Common myeloid progenitor, CD34-positive (primary cell): ENCODE measurements at regions not wholly inside any gene's neighbourhood (a gene's known extent, or its start where the extent isn't known, plus 50 kb on each side); places are given as distances from the start of the nearest gene placed in this dataset.

ENCODE experiments used
- CTCF ChIA-PET: fragments of 350-600 bp; sonication (Branson Sonifier 250); formaldehyde crosslinking; loops from one replicate; lab custom pipeline; 2021; ENCODE audit warnings: antibody characterized with exemption; lab: Charles Lee
- POLR2A ChIA-PET: fragments of 350-600 bp; sonication (Branson Sonifier 250); formaldehyde crosslinking; loops from one replicate; lab custom pipeline; 2021; ENCODE audit warnings: antibody characterized with exemption; lab: Charles Lee
- DNase-seq, 3 donors: peaks; one replicate each; pipeline versions ENCODE4 v3.0.0 to v3.0.0-alpha.2; 2013
- H3K27ac ChIP-seq, 2 experiments: 1 replicate in 1 of 2; 2 replicates in 1 of 2; pipeline ENCODE4 v1.7.0; 2013; ENCODE audit warnings: inconsistent platforms in 2 of 2, low read length in 2 of 2, mild to moderate bottlenecking in 2 of 2, low read depth in 1 of 2, moderate library complexity in 1 of 2; ENCODE audit not compliant: severe bottlenecking in 2 of 2, insufficient read depth in 1 of 2, poor library complexity in 1 of 2
- H3K27me3 ChIP-seq, 5 experiments: replicated peaks in 2 of 5; 1 replicate in 3 of 5; 2 replicates in 2 of 5; pipeline versions ENCODE4 v1.6.1 to v1.7.0; 2013; ENCODE audit warnings: low read length in 4 of 5, mild to moderate bottlenecking in 2 of 5, moderate library complexity in 2 of 5, inconsistent platforms in 1 of 5; ENCODE audit not compliant: insufficient read depth in 5 of 5, control insufficient read depth in 4 of 5
- H3K36me3 ChIP-seq, 4 experiments: 1 replicate in 2 of 4; 2 replicates in 2 of 4; pipeline versions ENCODE4 v1.6.1 to v1.7.0; 2013; ENCODE audit warnings: low read length in 3 of 4, control low read depth in 1 of 4, mild to moderate bottlenecking in 1 of 4; ENCODE audit not compliant: control insufficient read depth in 4 of 4, insufficient read depth in 4 of 4
- H3K4me1 ChIP-seq, 4 experiments: 1 replicate in 3 of 4; 2 replicates in 1 of 4; pipeline versions ENCODE4 v1.6.1 to v1.7.1; 2013; ENCODE audit warnings: low read length in 3 of 4, mild to moderate bottlenecking in 3 of 4, control low read depth in 1 of 4, inconsistent platforms in 1 of 4, moderate library complexity in 1 of 4; ENCODE audit not compliant: control insufficient read depth in 4 of 4, insufficient read depth in 4 of 4; ENCODE audit errors: control extremely low read depth in 1 of 4
- H3K4me3 ChIP-seq, 7 experiments: 1 replicate in 4 of 7; 2 replicates in 3 of 7; pipeline versions ENCODE4 v1.5.1 to v1.7.0; 2013; ENCODE audit warnings: mild to moderate bottlenecking in 7 of 7, low read length in 6 of 7, moderate library complexity in 6 of 7, inconsistent platforms in 2 of 7, low read depth in 2 of 7, control low read depth in 1 of 7; ENCODE audit not compliant: insufficient read depth in 4 of 7, control insufficient read depth in 1 of 7; ENCODE audit errors: extremely low read depth in 1 of 7
- H3K9me3 ChIP-seq, 5 experiments: 1 replicate in 4 of 5; 2 replicates in 1 of 5; pipeline versions ENCODE4 v1.6.1 to v1.7.1; 2013; ENCODE audit warnings: low read length in 4 of 5, mild to moderate bottlenecking in 2 of 5, inconsistent platforms in 1 of 5, low read depth in 1 of 5, moderate library complexity in 1 of 5; ENCODE audit not compliant: control insufficient read depth in 4 of 5, insufficient read depth in 2 of 5; ENCODE audit errors: control extremely low read depth in 1 of 5
- WGBS: methylation state at CpG from one replicate; pipeline ENCODE4 v1.1.5; 2013; ENCODE audit not compliant: insufficient coverage; 5-methylcytosine and 5-hydroxymethylcytosine counted together

DNA sequence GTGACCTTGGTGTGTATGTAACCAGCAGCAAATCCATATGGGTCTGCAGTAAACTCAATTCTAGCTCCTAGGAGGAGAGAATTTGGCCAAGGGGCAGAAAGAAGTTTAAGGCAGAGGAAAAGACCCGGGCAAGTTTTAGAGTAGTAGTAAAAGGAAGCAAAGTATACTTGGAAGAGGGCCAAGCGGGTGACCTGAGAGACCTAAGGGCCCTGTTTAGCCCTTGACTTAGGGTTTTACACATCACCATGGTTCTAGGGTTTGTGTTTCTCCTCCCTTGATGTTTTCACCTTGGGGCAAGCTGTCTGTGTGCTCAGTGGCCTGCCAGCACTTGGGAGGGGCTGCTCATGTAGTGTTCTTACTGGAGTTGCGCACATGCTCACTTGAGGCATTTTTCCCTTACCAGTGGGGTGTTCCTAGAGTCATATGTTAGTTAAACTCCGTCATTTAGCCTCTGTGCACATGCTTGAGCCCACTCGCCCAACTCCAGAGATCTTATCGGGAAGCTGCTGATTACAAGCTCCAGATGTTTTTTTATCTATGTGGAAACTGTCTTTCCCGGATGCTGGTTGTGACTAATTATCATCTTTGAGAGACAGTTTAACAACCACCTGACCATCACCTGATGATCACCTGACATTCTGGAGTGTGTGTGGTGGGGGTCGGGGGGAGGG is 137.6 kb upstream of the PRSS1 start:
- WGBS = 69% methylated on average over 5 of the region's 8 CpGs
- Histone ChIP-seq H3K4me3 (no peak overlapping the region), H3K27me3 (no peaks in the 10 kb centered on the region), H3K27ac (no peak overlapping the region), H3K4me1 (peaks cover 2 to 47% (median 37%) of the 10 kb centered on the region in 4 experiments), H3K9me3 (no peaks in the 10 kb centered on the region), H3K36me3 (no peaks in the 10 kb centered on the region)
- peak in 2 of 3 donors; percentile 28 to 33 for DNase-seq
- ChIA-PET POLR2A (no interaction called here), CTCF (interaction anchor here (0.8 to 5.0 kb wide), 6 partner anchors 10 to 174 kb away, joined by 3 to 19 read pairs (median 4); no protein-coding TSS in a partner anchor)

DNA sequence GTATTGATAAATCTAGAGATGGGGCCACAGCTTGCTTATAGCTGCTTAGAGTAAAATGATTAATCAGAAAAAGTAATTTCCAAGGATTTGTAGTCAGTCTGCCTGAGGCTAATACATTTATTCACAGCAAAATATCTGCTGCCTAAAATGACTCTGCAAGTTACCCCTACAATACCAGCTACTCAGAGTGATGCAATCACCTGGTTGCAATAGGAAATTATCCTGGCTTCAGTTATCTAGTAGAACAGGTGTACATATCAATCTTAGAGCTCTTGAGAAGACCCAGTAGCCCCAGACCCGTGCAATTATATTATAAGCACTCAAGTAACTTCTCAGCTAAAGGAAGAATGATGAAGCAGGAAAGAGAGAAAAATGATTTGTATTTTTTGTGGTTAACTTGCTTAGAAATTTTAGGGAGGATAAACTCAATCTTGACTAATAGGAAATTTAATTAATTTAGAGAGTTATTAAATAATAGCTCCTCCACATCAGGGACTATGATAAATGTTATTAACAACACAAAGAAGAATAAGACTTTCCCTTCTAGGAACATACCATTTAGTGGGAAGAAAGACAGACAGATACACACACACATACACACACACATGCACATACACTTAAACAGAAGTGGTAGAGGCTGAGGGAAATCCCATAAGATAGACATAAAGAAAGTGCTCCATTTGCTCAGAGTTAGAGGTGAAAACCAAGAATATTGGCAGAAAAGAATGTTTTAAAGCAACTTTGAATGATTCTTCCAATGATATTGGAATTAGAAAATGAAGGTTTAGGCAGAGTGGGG is 140.4 kb upstream of the PRSS1 start:
- H3K9me3 ChIP-seq = no peaks in the 10 kb centered on the region
- H3K4me3 ChIP-seq = no peak overlapping the region
- peaks cover 2 to 42% (median 32%) of the 10 kb centered on the region in 4 experiments for H3K4me1 ChIP-seq
- ChIA-PET CTCF (interaction anchor here (0.7 to 9.1 kb wide), 16 partner anchors 11 to 256 kb away, joined by 3 to 75 read pairs (median 4); no protein-coding TSS in a partner anchor), POLR2A (no interaction called here)
- peak in 2 of 3 donors; percentile 51 to 63 for DNase-seq
- no CpG with 5 or more reads among the region's 1 CpG for WGBS
- no peaks in the 10 kb centered on the region for H3K27me3 ChIP-seq
- no peak overlapping the region for H3K27ac ChIP-seq
- no peaks in the 10 kb centered on the region for H3K36me3 ChIP-seq

DNA sequence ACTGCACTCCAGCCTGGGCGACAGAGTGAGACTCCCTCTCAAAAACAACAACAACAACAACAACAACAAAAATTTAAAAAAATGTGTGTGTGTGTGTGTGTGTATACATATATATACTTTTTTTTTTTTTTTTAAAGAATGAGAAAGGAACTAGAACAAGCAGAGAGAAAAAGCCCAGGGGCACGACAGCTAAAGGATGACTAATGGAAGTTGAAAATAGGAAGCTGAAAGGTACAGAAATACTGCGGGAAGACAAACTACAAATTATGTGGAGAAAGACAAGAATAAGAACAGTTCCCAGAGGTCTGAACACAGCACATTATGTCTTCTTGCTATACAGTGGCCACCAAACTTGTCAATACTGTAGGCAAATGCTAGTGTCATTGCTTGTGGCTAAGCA is 141.9 kb upstream of the PRSS1 start:
- H3K4me1 ChIP-seq = peaks cover 0 to 38% (median 28%) of the 10 kb centered on the region in 4 experiments
- peak; percentile 28 to 69 (median 65) for DNase-seq
- no peak overlapping the region for H3K4me3 ChIP-seq
- H3K27ac ChIP-seq = no peak overlapping the region
- no peaks in the 10 kb centered on the region for H3K36me3 ChIP-seq
- no peaks in the 10 kb centered on the region for H3K9me3 ChIP-seq
- WGBS = 8% methylated on average over 2 of the region's 3 CpGs
- CTCF ChIA-PET = interaction anchor here (0.7 to 9.1 kb wide), 15 partner anchors 10 to 259 kb away, joined by 3 to 75 read pairs (median 4); no protein-coding TSS in a partner anchor
- H3K27me3 ChIP-seq = no peaks in the 10 kb centered on the region
- POLR2A ChIA-PET = no interaction called here

DNA sequence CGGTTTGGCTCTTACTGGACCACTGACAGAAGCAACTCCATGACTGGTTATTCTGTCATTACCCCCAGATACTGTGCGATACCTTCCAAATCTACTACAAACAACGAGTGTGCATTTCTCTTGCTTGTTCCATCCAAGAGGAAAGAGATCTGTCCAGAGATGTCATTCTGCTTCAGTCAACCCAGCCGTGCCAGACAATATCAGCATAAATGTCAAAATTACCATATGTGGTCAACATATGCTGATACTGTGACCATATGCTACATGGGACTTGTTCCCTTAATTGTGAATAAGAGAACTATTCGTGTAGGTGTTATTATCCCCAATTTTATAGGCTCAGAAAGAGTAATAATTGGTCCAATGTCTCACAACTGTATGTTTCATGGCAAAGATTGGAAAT is 143.2 kb upstream of the PRSS1 start:
- WGBS = 100% methylated on average over 3 of the region's 5 CpGs
- Histone ChIP-seq H3K4me3 (no peak overlapping the region), H3K9me3 (no peaks in the 10 kb centered on the region), H3K27me3 (no peaks in the 10 kb centered on the region), H3K36me3 (no peaks in the 10 kb centered on the region), H3K4me1 (peaks cover 0 to 28% (median 21%) of the 10 kb centered on the region in 4 experiments), H3K27ac (no peak overlapping the region)
- POLR2A ChIA-PET = no interaction called here
- CTCF ChIA-PET = interaction anchor here (1.0 to 9.1 kb wide), 8 partner anchors 8 to 399 kb away, joined by 3 to 75 read pairs (median 14); no protein-coding TSS in a partner anchor
- no peak for DNase-seq

DNA sequence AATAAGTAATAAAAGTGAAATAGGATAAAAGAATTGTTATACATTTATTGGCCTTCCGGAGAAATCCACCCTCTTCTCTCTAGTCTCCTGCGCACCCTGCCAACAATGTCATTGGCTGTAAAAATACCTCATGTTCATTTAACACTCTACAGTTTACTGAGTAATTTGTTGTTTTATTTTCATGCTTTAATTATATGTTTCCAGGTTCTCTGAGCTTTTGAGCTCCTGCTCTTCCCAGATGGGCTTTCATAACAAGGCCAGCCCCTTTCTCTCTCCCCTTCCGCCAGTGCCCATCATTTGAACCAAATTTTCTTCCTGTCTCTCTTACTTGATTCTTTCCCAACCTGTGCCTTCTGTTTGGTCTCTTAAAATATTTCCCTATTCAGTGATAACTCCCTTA is 144.6 kb upstream of the PRSS1 start:
- DNase-seq = no peak
- Histone ChIP-seq H3K4me3 (no peak overlapping the region), H3K27ac (no peak overlapping the region), H3K36me3 (no peaks in the 10 kb centered on the region), H3K9me3 (no peaks in the 10 kb centered on the region), H3K27me3 (no peaks in the 10 kb centered on the region), H3K4me1 (peaks cover 0 to 28% (median 24%) of the 10 kb centered on the region in 4 experiments)
- ChIA-PET POLR2A (no interaction called here), CTCF (interaction anchor here (0.8 to 9.1 kb wide), 34 partner anchors 9 to 400 kb away, joined by 3 to 75 read pairs (median 6); no protein-coding TSS in a partner anchor)
- 100% methylated on average over 1 of the region's 3 CpGs for WGBS

DNA sequence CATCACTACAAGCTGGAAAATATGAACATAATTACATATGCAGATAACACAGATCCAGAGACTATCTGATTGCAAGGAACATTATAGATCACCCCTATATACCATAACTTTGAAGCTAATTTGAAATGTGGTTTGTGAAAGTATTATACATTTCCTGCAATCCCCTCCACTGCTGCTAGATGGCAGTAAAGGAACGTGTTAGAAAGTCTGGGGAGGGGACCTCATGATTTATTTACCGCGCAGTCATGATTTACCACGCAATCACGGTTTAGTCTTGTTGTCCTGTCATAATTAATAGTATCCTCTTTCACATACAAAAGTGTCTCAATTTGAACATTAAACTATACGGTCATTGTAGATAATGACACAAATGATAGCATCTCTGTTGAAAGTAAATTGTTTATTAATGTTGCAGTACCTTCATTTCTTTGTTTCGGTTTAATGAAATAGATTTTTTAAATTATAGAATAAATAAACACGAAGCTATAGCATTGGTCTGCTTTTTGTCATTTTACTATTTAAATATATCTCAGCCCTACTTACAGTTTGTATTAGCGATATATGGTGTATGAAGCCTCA is 145.3 kb upstream of the PRSS1 start:
- no peaks in the 10 kb centered on the region for H3K9me3 ChIP-seq
- POLR2A ChIA-PET = no interaction called here
- H3K27ac ChIP-seq = no peak overlapping the region
- WGBS = no CpG with 5 or more reads among the region's 9 CpGs
- peaks cover 0 to 29% (median 22%) of the 10 kb centered on the region in 4 experiments for H3K4me1 ChIP-seq
- DNase-seq = peak; percentile 68 to 87 (median 83)
- CTCF ChIA-PET = interaction anchor here (0.7 to 9.1 kb wide), 48 partner anchors 9 to 401 kb away, joined by 3 to 75 read pairs (median 5); no protein-coding TSS in a partner anchor
- H3K4me3 ChIP-seq = no peak overlapping the region
- no peaks in the 10 kb centered on the region for H3K36me3 ChIP-seq
- no peaks in the 10 kb centered on the region for H3K27me3 ChIP-seq
